ENCODE measurements at regions not wholly inside any gene's neighbourhood (a gene's known extent, or its start where the extent isn't known, plus 50 kb on each side); places are given as distances from the start of the nearest gene placed in this dataset.

DNA sequence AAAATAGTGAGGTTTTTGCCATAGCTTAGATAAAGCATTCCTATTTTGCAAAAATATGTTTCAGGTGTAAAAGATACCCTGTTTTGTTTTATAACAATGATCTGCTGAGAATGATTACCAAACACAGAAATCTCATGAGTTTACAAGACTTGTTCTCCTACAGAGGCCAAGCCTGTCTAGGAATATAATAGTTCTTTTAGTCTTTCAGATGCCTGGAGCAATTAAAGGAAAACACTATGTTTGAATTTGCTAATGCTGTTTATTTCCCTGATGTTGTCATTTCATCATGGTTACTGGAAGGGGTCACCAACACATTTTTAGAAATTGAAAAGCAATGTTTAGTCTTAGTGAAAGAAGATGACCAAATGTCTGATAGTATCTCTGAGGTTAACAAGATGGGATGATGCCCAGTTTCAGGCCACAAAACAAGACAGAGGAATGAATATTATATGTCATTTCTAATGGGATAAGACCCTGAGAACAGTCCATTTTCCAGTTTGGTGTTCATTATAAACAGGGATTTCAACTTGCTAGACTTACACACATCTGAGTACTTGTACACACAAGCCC is 559.9 kb downstream of the INHBA start:
- H3K18ac ChIP-seq (ENCODE audit: insufficient read length, low read depth, low read length), result no peak overlapping the region
- H4K20me1 ChIP-seq (ENCODE audit: control insufficient read depth, insufficient read depth, insufficient read length), result no peaks in the 10 kb centered on the region
- H3K79me2 ChIP-seq (ENCODE audit: insufficient read depth, low read length), result no peaks in the 10 kb centered on the region
- H3K23ac ChIP-seq (ENCODE audit: insufficient read length, low read depth, low read length), result no peak overlapping the region
- Mint-ChIP-seq H3K4me1 (peaks cover 0 to 7% of the 10 kb centered on the region in 2 experiments; a peak in 2 of 4 replicates), H3K27me3 (ENCODE audit: low read depth) (no peaks in the 10 kb centered on the region), H3K4me3 (no peak overlapping the region), H3K9me3 (no peaks in the 10 kb centered on the region), H3K27ac (no peak overlapping the region), H3K36me3 (ENCODE audit: insufficient read depth in 1 of 3, low read depth in 3 of 3) (no peaks in the 10 kb centered on the region)
- H3K4me1 ChIP-seq (ENCODE audit: insufficient read depth, low read length), result peaks cover 3% of the 10 kb centered on the region; the same call in 1 of the 2 replicates
- H3K27ac ChIP-seq (ENCODE audit: insufficient read length, low read depth, low read length), result no peak overlapping the region
- no peak overlapping the region for H4K91ac ChIP-seq (ENCODE audit: insufficient read length, low read depth, low read length)
- no peak overlapping the region for H2BK15ac ChIP-seq (ENCODE audit: low read depth, low read length)
- H3K4ac ChIP-seq (ENCODE audit: low read depth, low read length), result no peak overlapping the region
- H3K79me1 ChIP-seq (ENCODE audit: insufficient read depth, low read depth, low read length, poor library complexity, severe bottlenecking), result no peaks in the 10 kb centered on the region
- DNase-seq, result no peak
- H2BK120ac ChIP-seq (ENCODE audit: low read depth, low read length, poor library complexity, severe bottlenecking), result no peak overlapping the region
- H3K23me2 ChIP-seq (ENCODE audit: insufficient read length, low read depth, low read length, poor library complexity, severe bottlenecking), result no peaks in the 10 kb centered on the region
- H4K5ac ChIP-seq (ENCODE audit: insufficient read length, low read depth, low read length), result no peak overlapping the region
- H2BK5ac ChIP-seq (ENCODE audit: insufficient read length, low read length), result no peak overlapping the region
- no peak overlapping the region for H3K4me2 ChIP-seq (ENCODE audit: insufficient read depth, insufficient read length, low read length)
- no peak overlapping the region for H3K56ac ChIP-seq (ENCODE audit: insufficient read length, low read depth, low read length)
- H2AK5ac ChIP-seq (ENCODE audit: insufficient read length, low read length), result no peak overlapping the region
- H3T11ph ChIP-seq (ENCODE audit: low read length), result no peak overlapping the region
- H3K9ac ChIP-seq (ENCODE audit: extremely low read depth, insufficient read length, low read length), result no peak overlapping the region
- H3K14ac ChIP-seq (ENCODE audit: insufficient read depth, low read length), result no peak overlapping the region
- no peaks in the 10 kb centered on the region for H3K27me3 ChIP-seq (ENCODE audit: insufficient read depth, low read length)
- H4K8ac ChIP-seq (replicated peaks; ENCODE audit: insufficient read length, low read depth, low read length), result no peak overlapping the region
- no peak overlapping the region for H2AFZ ChIP-seq (ENCODE audit: low read length)
- H3K9me3 ChIP-seq (ENCODE audit: control insufficient read depth, low read depth, low read length), result no peaks in the 10 kb centered on the region
- H2BK20ac ChIP-seq (ENCODE audit: low read depth, low read length, poor library complexity, severe bottlenecking), result no peak overlapping the region
- TF ChIP-seq, protein P1, sequence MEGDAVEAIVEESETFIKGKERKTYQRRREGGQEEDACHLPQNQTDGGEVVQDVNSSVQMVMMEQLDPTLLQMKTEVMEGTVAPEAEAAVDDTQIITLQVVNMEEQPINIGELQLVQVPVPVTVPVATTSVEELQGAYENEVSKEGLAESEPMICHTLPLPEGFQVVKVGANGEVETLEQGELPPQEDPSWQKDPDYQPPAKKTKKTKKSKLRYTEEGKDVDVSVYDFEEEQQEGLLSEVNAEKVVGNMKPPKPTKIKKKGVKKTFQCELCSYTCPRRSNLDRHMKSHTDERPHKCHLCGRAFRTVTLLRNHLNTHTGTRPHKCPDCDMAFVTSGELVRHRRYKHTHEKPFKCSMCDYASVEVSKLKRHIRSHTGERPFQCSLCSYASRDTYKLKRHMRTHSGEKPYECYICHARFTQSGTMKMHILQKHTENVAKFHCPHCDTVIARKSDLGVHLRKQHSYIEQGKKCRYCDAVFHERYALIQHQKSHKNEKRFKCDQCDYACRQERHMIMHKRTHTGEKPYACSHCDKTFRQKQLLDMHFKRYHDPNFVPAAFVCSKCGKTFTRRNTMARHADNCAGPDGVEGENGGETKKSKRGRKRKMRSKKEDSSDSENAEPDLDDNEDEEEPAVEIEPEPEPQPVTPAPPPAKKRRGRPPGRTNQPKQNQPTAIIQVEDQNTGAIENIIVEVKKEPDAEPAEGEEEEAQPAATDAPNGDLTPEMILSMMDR (conservative IDR thresholded peaks at IDR 0.05), result no peak
- H2BK12ac ChIP-seq (ENCODE audit: insufficient read length, low read depth, low read length), result no peak overlapping the region

Data from H9 (cell line).